HEK293 (cell line): ENCODE measurements at regions not wholly inside any gene's neighbourhood (a gene's known extent, or its start where the extent isn't known, plus 50 kb on each side); places are given as distances from the start of the nearest gene placed in this dataset.

Experiments used
- CTCF ChIA-PET: fragments of 350-600 bp; formaldehyde crosslinking; extraction: SDS; loops from one replicate; lab custom pipeline; 2021; ENCODE audit warnings: antibody characterized with exemption; lab: Yijun Ruan, JAX
- POLR2A ChIA-PET: fragments of 300-600 bp; formaldehyde crosslinking; extraction: SDS; loops from one replicate; lab custom pipeline; 2020; ENCODE audit warnings: antibody characterized with exemption, inconsistent platforms; lab: Yijun Ruan, JAX
- H3K27ac ChIP-seq: fragments of 200-500 bp; sonication (Bioruptor generic); 2 replicates; pipeline ENCODE4 v1.5.1; 2014; ENCODE audit warnings: low read depth, low read length, control low read depth, inconsistent platforms; ENCODE audit errors: extremely low read depth
- H3K36me3 ChIP-seq, 2 experiments: fragments of 200-500 bp in 1 of 2; sonication (Bioruptor generic) in 1 of 2; 1 replicate in 1 of 2; 2 replicates in 1 of 2; pipeline ENCODE4 v1.5.1; 2014 to 2017; ENCODE audit warnings: inconsistent platforms in 2 of 2, low read length in 2 of 2; ENCODE audit not compliant: control insufficient read depth in 2 of 2, insufficient read depth in 1 of 2
- H3K4me1 ChIP-seq: fragments of 200-500 bp; sonication (Bioruptor generic); 2 replicates; pipeline ENCODE4 v1.5.1; 2014; ENCODE audit warnings: mild to moderate bottlenecking, low read length, inconsistent platforms; ENCODE audit not compliant: control insufficient read depth, insufficient read depth
- H3K4me3 ChIP-seq: 2 replicates; pipeline ENCODE4 v1.5.1; 2011; ENCODE audit warnings: low read depth, mild to moderate bottlenecking, control low read depth, low read length, moderate library complexity
- H3K9me3 ChIP-seq: fragments of 200-500 bp; sonication (Bioruptor generic); 2 replicates; pipeline ENCODE4 v1.5.1; 2014; ENCODE audit warnings: low read depth, low read length, inconsistent platforms; ENCODE audit not compliant: control insufficient read depth, insufficient read depth
- BCL6B ChIP-seq: fragments of 450-650 bp; formaldehyde crosslinking; IDR thresholded peaks from 2 replicates; pipeline ENCODE4 v1.5.1; 2017; ENCODE audit warnings: missing biosample characterization, missing genetic modification characterization
- GFI1B ChIP-seq: fragments of 450-650 bp; formaldehyde crosslinking; IDR thresholded peaks from 2 replicates; pipeline ENCODE4 v1.5.1; 2016; ENCODE audit warnings: missing biosample characterization, missing genetic modification characterization
- HOXA7 ChIP-seq: sonication (generic); formaldehyde crosslinking; IDR thresholded peaks from 2 replicates; pipeline ENCODE4 v1.8.1; 2022; ENCODE audit warnings: missing genetic modification reagents, borderline replicate concordance
- IKZF3 ChIP-seq: fragments of 450-650 bp; IDR thresholded peaks from 2 replicates; pipeline ENCODE4 v1.5.0; 2018; ENCODE audit warnings: missing biosample characterization, mild to moderate bottlenecking, missing genetic modification characterization, moderate library complexity
- MYNN ChIP-seq: fragments of 450-650 bp; formaldehyde crosslinking; IDR thresholded peaks from 2 replicates; pipeline ENCODE4 v1.5.1; 2016; ENCODE audit warnings: missing biosample characterization, missing genetic modification characterization, borderline replicate concordance
- OSR2 ChIP-seq: fragments of 450-650 bp; formaldehyde crosslinking; IDR thresholded peaks from 2 replicates; pipeline ENCODE4 v1.5.1; 2016; ENCODE audit warnings: missing biosample characterization, missing genetic modification characterization
- OVOL3 ChIP-seq: fragments of 450-650 bp; formaldehyde crosslinking; IDR thresholded peaks from 2 replicates; pipeline ENCODE4 v1.5.1; 2016; ENCODE audit warnings: missing biosample characterization, missing genetic modification characterization
- PATZ1 ChIP-seq: fragments of 450-650 bp; formaldehyde crosslinking; IDR thresholded peaks from 2 replicates; pipeline ENCODE4 v1.5.1; 2016; ENCODE audit warnings: missing biosample characterization, missing genetic modification characterization
- PRDM4 ChIP-seq: fragments of 450-650 bp; formaldehyde crosslinking; IDR thresholded peaks from 2 replicates; pipeline ENCODE4 v1.5.1; 2017; ENCODE audit warnings: missing biosample characterization, missing genetic modification characterization
- REPIN1 ChIP-seq: fragments of 450-650 bp; formaldehyde crosslinking; IDR thresholded peaks from 2 replicates; pipeline ENCODE4 v1.5.1; 2017; ENCODE audit warnings: missing biosample characterization, missing genetic modification characterization, low read depth
- SP3 ChIP-seq: fragments of 450-650 bp; formaldehyde crosslinking; IDR thresholded peaks from 2 replicates; pipeline ENCODE4 v1.5.1; 2016; ENCODE audit warnings: missing biosample characterization, missing genetic modification characterization
- ZBTB11 ChIP-seq: fragments of 450-650 bp; formaldehyde crosslinking; conservative IDR thresholded peaks from 2 replicates; pipeline ENCODE4 v1.5.1; 2016; ENCODE audit warnings: low read depth, missing biosample characterization, missing genetic modification characterization
- ZIC2 ChIP-seq: fragments of 450-650 bp; formaldehyde crosslinking; IDR thresholded peaks from 2 replicates; pipeline ENCODE4 v1.5.1; 2016; ENCODE audit warnings: missing biosample characterization, missing genetic modification characterization
- ZNF146 ChIP-seq: fragments of 450-650 bp; formaldehyde crosslinking; IDR thresholded peaks from 2 replicates; pipeline ENCODE4 v1.5.1; 2016; ENCODE audit warnings: missing biosample characterization, missing genetic modification characterization
- ZNF148 ChIP-seq: fragments of 450-650 bp; formaldehyde crosslinking; IDR thresholded peaks from 2 replicates; pipeline ENCODE4 v1.5.0; 2017; ENCODE audit warnings: missing biosample characterization, missing genetic modification characterization, borderline replicate concordance
- ZNF155 ChIP-seq: fragments of 450-650 bp; formaldehyde crosslinking; IDR thresholded peaks from 2 replicates; pipeline ENCODE4 v1.5.1; 2016; ENCODE audit warnings: missing biosample characterization, missing genetic modification characterization
- ZNF302 ChIP-seq: fragments of 450-650 bp; formaldehyde crosslinking; IDR thresholded peaks from 2 replicates; pipeline ENCODE4 v1.5.1; 2016; ENCODE audit warnings: missing biosample characterization, missing genetic modification characterization, low read depth
- ZNF398 ChIP-seq: fragments of 450-650 bp; formaldehyde crosslinking; IDR thresholded peaks from 2 replicates; pipeline ENCODE4 v1.5.1; 2017; ENCODE audit warnings: missing biosample characterization, missing genetic modification characterization
- ZNF433 ChIP-seq: fragments of 450-650 bp; formaldehyde crosslinking; IDR thresholded peaks from 2 replicates; pipeline ENCODE4 v1.5.1; 2016; ENCODE audit warnings: missing biosample characterization, missing genetic modification characterization, low read depth
- ZNF529 ChIP-seq: fragments of 450-650 bp; formaldehyde crosslinking; IDR thresholded peaks from 2 replicates; pipeline ENCODE4 v1.5.1; 2017; ENCODE audit warnings: missing genetic modification characterization, missing biosample characterization; ENCODE audit not compliant: insufficient replicate concordance
- ZNF558 ChIP-seq: fragments of 450-650 bp; formaldehyde crosslinking; IDR thresholded peaks from 2 replicates; pipeline ENCODE4 v1.5.1; 2016; ENCODE audit warnings: missing biosample characterization, missing genetic modification characterization
- ZNF571 ChIP-seq: fragments of 450-650 bp; formaldehyde crosslinking; IDR thresholded peaks from 2 replicates; pipeline ENCODE4 v1.5.0; 2017; ENCODE audit warnings: missing biosample characterization, missing genetic modification characterization
- ZNF623 ChIP-seq: fragments of 450-650 bp; formaldehyde crosslinking; IDR thresholded peaks from 2 replicates; pipeline ENCODE4 v1.5.1; 2016; ENCODE audit warnings: missing biosample characterization, missing genetic modification characterization
- ZNF654 ChIP-seq: fragments of 450-650 bp; formaldehyde crosslinking; IDR thresholded peaks from 2 replicates; pipeline ENCODE4 v1.5.1; 2016; ENCODE audit warnings: low read depth, missing biosample characterization, missing genetic modification characterization
- ZNF776 ChIP-seq: fragments of 450-650 bp; formaldehyde crosslinking; IDR thresholded peaks from 2 replicates; pipeline ENCODE4 v1.5.0; 2017; ENCODE audit warnings: missing biosample characterization, missing genetic modification characterization, borderline replicate concordance
- ZNF837 ChIP-seq: fragments of 450-650 bp; formaldehyde crosslinking; IDR thresholded peaks from 2 replicates; pipeline ENCODE4 v1.5.1; 2016; ENCODE audit warnings: missing biosample characterization, missing genetic modification characterization

- CTCF ChIA-PET: no interaction called here
- POLR2A ChIA-PET: no interaction called here
These were observed 166.6 kb upstream of the MCTP2 start for GRCh38 chr15:94064676-94065313.

GRCh38 chr15:94061041-94061440, 170.3 kb upstream of the MCTP2 start:
- Histone ChIP-seq H3K27ac (no peak overlapping the region), H3K9me3 (no peaks in the 10 kb centered on the region), H3K4me1 (peaks cover 10% of the 10 kb centered on the region), H3K4me3 (no peak overlapping the region), H3K36me3 (no peaks in the 10 kb centered on the region)
- POLR2A ChIA-PET: no interaction called here
- CTCF ChIA-PET: no interaction called here
- TF ChIP-seq ZNF302: no peak
- no peak for TF ChIP-seq IKZF3
- no peak for TF ChIP-seq OVOL3 (tag by site-specific recombination)
- TF ChIP-seq BCL6B (tag by site-specific recombination): no peak
- no peak for TF ChIP-seq ZNF571 (tag by site-specific recombination)
- no peak for TF ChIP-seq ZNF776 (tag by site-specific recombination)
- TF ChIP-seq ZNF623 (tag by site-specific recombination): no peak
- no peak for TF ChIP-seq PATZ1 (tag by site-specific recombination)
- TF ChIP-seq PRDM4 (tag by site-specific recombination): no peak
- no peak for TF ChIP-seq ZBTB11 (tag by site-specific recombination)
- no peak for TF ChIP-seq ZNF558
- no peak for TF ChIP-seq ZNF148
- TF ChIP-seq OSR2 (tag by site-specific recombination): no peak
- TF ChIP-seq REPIN1: no peak
- TF ChIP-seq ZNF398 (tag by site-specific recombination): no peak
- TF ChIP-seq ZNF155: no peak

More at GRCh38 chr15:94064676-94065313, 166.6 kb upstream of the MCTP2 start:
- peaks cover 4% of the 10 kb centered on the region for H3K4me1 ChIP-seq
- no peaks in the 10 kb centered on the region for H3K36me3 ChIP-seq
- no peak overlapping the region for H3K27ac ChIP-seq
- H3K4me3 ChIP-seq: no peak overlapping the region
- H3K9me3 ChIP-seq: peaks cover 2% of the 10 kb centered on the region
- TF ChIP-seq ZNF146 (tag by site-specific recombination) (no peak), HOXA7 (CRISPR knock-in tag) (no peak), ZNF433 (tag by site-specific recombination) (no peak), SP3 (tag by site-specific recombination) (no peak), ZIC2 (tag by site-specific recombination) (no peak), GFI1B (tag by site-specific recombination) (no peak), ZNF654 (no peak), ZNF529 (tag by site-specific recombination) (no peak), ZNF837 (tag by site-specific recombination) (no peak), MYNN (tag by site-specific recombination) (no peak)
